Fibroblast of the conjunctiva (primary cell): ENCODE measurements at regions not wholly inside any gene's neighbourhood (a gene's known extent, or its start where the extent isn't known, plus 50 kb on each side); places are given as distances from the start of the nearest gene placed in this dataset.

ENCODE experiments used
- DNase-seq: peaks from one replicate; pipeline ENCODE4 v3.0.0-alpha.2; 2010; ENCODE audit warnings: low read depth

GRCh38 chr3:8357859-8358258, 143.8 kb upstream of the LMCD1 start:
- DNase-seq = no peak

GRCh38 chr3:8359133-8359532, 142.5 kb upstream of the LMCD1 start:
- no peak for DNase-seq

- no peak for DNase-seq
Measured at GRCh38 chr3:8363200-8363599, 138.4 kb upstream of the LMCD1 start.

GRCh38 chr3:8365541-8365940, 136.1 kb upstream of the LMCD1 start:
- DNase-seq = no peak

GRCh38 chr3:8366219-8366810, 135.3 kb upstream of the LMCD1 start:
- DNase-seq = no peak

GRCh38 chr3:8368598-8368997, 133.0 kb upstream of the LMCD1 start:
- DNase-seq = no peak

GRCh38 chr3:8369638-8370037, 132.0 kb upstream of the LMCD1 start:
- DNase-seq = no peak

GRCh38 chr3:8371085-8371551, 130.5 kb upstream of the LMCD1 start:
- no peak for DNase-seq

GRCh38 chr3:8371960-8372463, 129.6 kb upstream of the LMCD1 start:
- no peak for DNase-seq

GRCh38 chr3:8380904-8381704, 120.5 kb upstream of the LMCD1 start:
- DNase-seq = no peak

GRCh38 chr3:8385848-8386620, 115.6 kb upstream of the LMCD1 start:
- DNase-seq = no peak

GRCh38 chr3:8387571-8387970, 114.1 kb upstream of the LMCD1 start:
- no peak for DNase-seq

- DNase-seq = no peak
Measured at GRCh38 chr3:8399686-8400085, 101.9 kb upstream of the LMCD1 start.

GRCh38 chr3:8400911-8401310, 100.7 kb upstream of the LMCD1 start:
- DNase-seq = no peak

- DNase-seq = no peak
Measured at GRCh38 chr3:8403996-8404395, 97.6 kb upstream of the LMCD1 start.

- DNase-seq = no peak
Measured at GRCh38 chr3:8405144-8405543, 96.5 kb upstream of the LMCD1 start.

- no peak for DNase-seq
Measured at GRCh38 chr3:8406479-8406878, 95.1 kb upstream of the LMCD1 start.

GRCh38 chr3:8413337-8413926, 88.2 kb upstream of the LMCD1 start:
- DNase-seq = no peak

- no peak for DNase-seq
Measured at GRCh38 chr3:8416965-8417364, 84.7 kb upstream of the LMCD1 start.

GRCh38 chr3:8420612-8421011, 81.0 kb upstream of the LMCD1 start:
- DNase-seq = no peak

- no peak for DNase-seq
Measured at GRCh38 chr3:8421267-8421666, 80.4 kb upstream of the LMCD1 start.

- DNase-seq = no peak
Measured at GRCh38 chr3:8421711-8422110, 79.9 kb upstream of the LMCD1 start.
